ENCODE measurements at regions not wholly inside any gene's neighbourhood (a gene's known extent, or its start where the extent isn't known, plus 50 kb on each side); places are given as distances from the start of the nearest gene placed in this dataset.

DNA sequence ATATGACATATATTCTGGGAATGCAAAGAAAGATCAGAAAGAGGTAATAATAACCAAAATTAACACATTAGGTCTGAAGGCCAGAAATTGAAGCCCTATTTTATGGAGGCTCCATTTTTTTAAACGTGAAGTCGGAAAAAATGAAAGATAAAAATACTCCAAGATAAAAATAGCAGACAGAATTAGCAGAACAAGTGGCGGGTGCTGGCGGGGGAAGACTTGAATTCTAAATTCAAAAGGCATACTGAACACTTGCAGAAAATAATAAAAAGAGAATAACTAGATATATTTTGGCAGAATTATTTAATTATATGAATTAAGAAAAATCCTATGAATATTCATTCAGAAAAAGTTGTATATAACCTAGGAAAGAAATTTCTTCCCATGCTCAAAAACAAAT, 543.7 kb upstream of the ACO1 start (continued):
- no peak for TF ChIP-seq POLR2AphosphoS2 (IDR thresholded peaks at IDR 0.05; ENCODE audit: low read depth, low read length)
- TF ChIP-seq ZNF431 (CRISPR knock-in tag; IDR thresholded peaks at IDR 0.05; ENCODE audit: borderline replicate concordance, low read depth): no peak

DNA sequence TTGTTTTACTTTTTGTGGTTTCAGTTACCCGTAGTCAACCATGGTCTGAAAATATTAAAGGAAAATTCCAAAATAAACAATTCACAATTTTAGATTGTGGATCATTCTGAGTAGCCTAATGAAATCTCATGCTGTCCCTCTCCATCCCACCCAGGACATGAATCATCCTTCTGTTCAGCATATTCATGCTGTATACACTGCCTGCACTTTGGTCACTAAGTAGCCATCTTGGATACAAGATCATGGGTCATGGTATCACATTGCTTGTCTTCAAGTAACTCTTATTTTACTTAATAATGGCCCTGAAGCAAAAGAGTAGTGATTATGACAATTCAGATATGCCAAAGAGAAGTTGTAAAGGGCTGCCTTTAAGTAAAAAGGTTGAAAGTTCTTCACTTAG, 536.5 kb upstream of the ACO1 start:
- peaks cover 20% of the 10 kb centered on the region for H3K4me1 ChIP-seq (ENCODE audit: insufficient read depth, low read length)
- no peaks in the 10 kb centered on the region for H3K9me3 ChIP-seq (ENCODE audit: low read length)
- DNase-seq (ENCODE audit: low spot score): peak; percentile 67
- H3K4me2 ChIP-seq (ENCODE audit: low read depth, low read length): peak overlapping the region; percentile 80
- H3K27me3 ChIP-seq (ENCODE audit: control insufficient read depth in 1 of 2, insufficient read depth in 2 of 2, low read length in 2 of 2): no peaks in the 10 kb centered on the region; a peak in 1 of 5 replicates
- H3K9ac ChIP-seq (ENCODE audit: insufficient read depth, low read depth, low read length): peak overlapping the region; percentile 83
- in situ Hi-C loops (cut with HindIII; ENCODE audit: extremely low pct_ligation_motif_present, low pct_unique_long_range_greater_than_20kb): loop anchor here (10.0 kb wide), 1 partner anchor 397 kb away; no protein-coding TSS in a partner anchor
- CTCF ChIA-PET (ENCODE audit: low intra/inter-chr PET ratio, low total read pairs): no interaction called here
- intact Hi-C loops (cut with micrococcal nuclease; ENCODE audit: unreplicated experiment): loop anchor here (1.0 to 10.0 kb wide), 3 partner anchors 157 to 507 kb away; no protein-coding TSS in a partner anchor
- H2AFZ ChIP-seq (ENCODE audit: low read length): peak overlapping the region; percentile 55
- POLR2A ChIA-PET: interaction anchor here (1.0 to 1.3 kb wide), 7 partner anchors 9 to 537 kb away, joined by 3 to 5 read pairs (median 4); partner anchors contain the start of gene ACO1
- BruUV-seq (replicated peaks): TSS peak; percentile 99
- H3K79me2 ChIP-seq (ENCODE audit: insufficient read depth, low read length): peaks cover 38% of the 10 kb centered on the region
- ATAC-seq: peak; percentile 87
- H3K36me3 ChIP-seq (replicated peaks in 1 of 2; ENCODE audit: control insufficient read depth in 1 of 2, insufficient read depth in 2 of 2, low read length in 2 of 2): no peaks in the 10 kb centered on the region
- H3K27ac ChIP-seq (ENCODE audit: extremely low read length, insufficient read depth, low read length): peak overlapping the region; percentile 77
- WGBS (ENCODE audit: low lambda C conversion rate): 51% methylated on average over 1 of the region's 1 CpG
- FAIRE-seq: no peak
- peak overlapping the region; percentile 72 to 83 (median 78); a peak in 5 of 6 replicates for H3K4me3 ChIP-seq (replicated peaks in 1 of 3; ENCODE audit: insufficient read depth in 1 of 3, low read depth in 2 of 3, low read length in 3 of 3)
- peaks cover 5% of the 10 kb centered on the region; the same call in 1 of the 2 replicates for H4K20me1 ChIP-seq (ENCODE audit: insufficient read depth, low read length)
- TF ChIP-seq, protein P1, sequence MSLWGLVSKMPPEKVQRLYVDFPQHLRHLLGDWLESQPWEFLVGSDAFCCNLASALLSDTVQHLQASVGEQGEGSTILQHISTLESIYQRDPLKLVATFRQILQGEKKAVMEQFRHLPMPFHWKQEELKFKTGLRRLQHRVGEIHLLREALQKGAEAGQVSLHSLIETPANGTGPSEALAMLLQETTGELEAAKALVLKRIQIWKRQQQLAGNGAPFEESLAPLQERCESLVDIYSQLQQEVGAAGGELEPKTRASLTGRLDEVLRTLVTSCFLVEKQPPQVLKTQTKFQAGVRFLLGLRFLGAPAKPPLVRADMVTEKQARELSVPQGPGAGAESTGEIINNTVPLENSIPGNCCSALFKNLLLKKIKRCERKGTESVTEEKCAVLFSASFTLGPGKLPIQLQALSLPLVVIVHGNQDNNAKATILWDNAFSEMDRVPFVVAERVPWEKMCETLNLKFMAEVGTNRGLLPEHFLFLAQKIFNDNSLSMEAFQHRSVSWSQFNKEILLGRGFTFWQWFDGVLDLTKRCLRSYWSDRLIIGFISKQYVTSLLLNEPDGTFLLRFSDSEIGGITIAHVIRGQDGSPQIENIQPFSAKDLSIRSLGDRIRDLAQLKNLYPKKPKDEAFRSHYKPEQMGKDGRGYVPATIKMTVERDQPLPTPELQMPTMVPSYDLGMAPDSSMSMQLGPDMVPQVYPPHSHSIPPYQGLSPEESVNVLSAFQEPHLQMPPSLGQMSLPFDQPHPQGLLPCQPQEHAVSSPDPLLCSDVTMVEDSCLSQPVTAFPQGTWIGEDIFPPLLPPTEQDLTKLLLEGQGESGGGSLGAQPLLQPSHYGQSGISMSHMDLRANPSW (CRISPR knock-in tag; IDR thresholded peaks at IDR 0.05; ENCODE audit: borderline replicate concordance): no peak
- TF ChIP-seq THAP11 (CRISPR knock-in tag; IDR thresholded peaks at IDR 0.05) (peak; percentile 20; the same call in 1 of the 2 replicates), KLF11 (CRISPR knock-in tag; IDR thresholded peaks at IDR 0.05) (0 out of 2 replicates have a peak, but pooled peaks have one; percentile 16), ZBTB42 (CRISPR knock-in tag; IDR thresholded peaks at IDR 0.05) (no peak), KMT2B (CRISPR knock-in tag; IDR thresholded peaks at IDR 0.05) (no peak), PRPF4 (IDR thresholded peaks at IDR 0.05; ENCODE audit: low read depth, low read length, poor library complexity, severe bottlenecking) (no peak), MTA3 (CRISPR knock-in tag; IDR thresholded peaks at IDR 0.05) (no peak), KAT8 (CRISPR knock-in tag; IDR thresholded peaks at IDR 0.05) (0 out of 2 replicates have a peak, but pooled peaks have one; percentile 5), BCL6 (CRISPR knock-in tag; IDR thresholded peaks at IDR 0.05) (no peak), KLF15 (CRISPR knock-in tag; IDR thresholded peaks at IDR 0.05; ENCODE audit: borderline replicate concordance) (no peak), MLLT10 (CRISPR knock-in tag; IDR thresholded peaks at IDR 0.05) (no peak)
- TF ChIP-seq, protein P2, sequence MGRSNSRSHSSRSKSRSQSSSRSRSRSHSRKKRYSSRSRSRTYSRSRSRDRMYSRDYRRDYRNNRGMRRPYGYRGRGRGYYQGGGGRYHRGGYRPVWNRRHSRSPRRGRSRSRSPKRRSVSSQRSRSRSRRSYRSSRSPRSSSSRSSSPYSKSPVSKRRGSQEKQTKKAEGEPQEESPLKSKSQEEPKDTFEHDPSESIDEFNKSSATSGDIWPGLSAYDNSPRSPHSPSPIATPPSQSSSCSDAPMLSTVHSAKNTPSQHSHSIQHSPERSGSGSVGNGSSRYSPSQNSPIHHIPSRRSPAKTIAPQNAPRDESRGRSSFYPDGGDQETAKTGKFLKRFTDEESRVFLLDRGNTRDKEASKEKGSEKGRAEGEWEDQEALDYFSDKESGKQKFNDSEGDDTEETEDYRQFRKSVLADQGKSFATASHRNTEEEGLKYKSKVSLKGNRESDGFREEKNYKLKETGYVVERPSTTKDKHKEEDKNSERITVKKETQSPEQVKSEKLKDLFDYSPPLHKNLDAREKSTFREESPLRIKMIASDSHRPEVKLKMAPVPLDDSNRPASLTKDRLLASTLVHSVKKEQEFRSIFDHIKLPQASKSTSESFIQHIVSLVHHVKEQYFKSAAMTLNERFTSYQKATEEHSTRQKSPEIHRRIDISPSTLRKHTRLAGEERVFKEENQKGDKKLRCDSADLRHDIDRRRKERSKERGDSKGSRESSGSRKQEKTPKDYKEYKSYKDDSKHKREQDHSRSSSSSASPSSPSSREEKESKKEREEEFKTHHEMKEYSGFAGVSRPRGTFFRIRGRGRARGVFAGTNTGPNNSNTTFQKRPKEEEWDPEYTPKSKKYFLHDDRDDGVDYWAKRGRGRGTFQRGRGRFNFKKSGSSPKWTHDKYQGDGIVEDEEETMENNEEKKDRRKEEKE (IDR thresholded peaks at IDR 0.05): no peak
- TF ChIP-seq, protein P3, sequence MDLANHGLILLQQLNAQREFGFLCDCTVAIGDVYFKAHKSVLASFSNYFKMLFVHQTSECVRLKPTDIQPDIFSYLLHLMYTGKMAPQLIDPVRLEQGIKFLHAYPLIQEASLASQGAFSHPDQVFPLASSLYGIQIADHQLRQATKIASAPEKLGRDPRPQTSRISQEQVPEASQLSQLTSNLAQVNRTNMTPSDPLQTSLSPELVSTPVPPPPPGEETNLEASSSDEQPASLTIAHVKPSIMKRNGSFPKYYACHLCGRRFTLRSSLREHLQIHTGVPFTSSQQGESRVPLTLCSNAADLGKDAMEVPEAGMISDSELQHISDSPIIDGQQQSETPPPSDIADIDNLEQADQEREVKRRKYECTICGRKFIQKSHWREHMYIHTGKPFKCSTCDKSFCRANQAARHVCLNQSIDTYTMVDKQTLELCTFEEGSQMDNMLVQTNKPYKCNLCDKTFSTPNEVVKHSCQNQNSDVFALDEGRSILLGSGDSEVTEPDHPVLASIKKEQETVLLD (CRISPR knock-in tag; IDR thresholded peaks at IDR 0.05; ENCODE audit: low read depth): no peak
